OCI-LY7 (cell line): ENCODE measurements at regions not wholly inside any gene's neighbourhood (a gene's known extent, or its start where the extent isn't known, plus 50 kb on each side); places are given as distances from the start of the nearest gene placed in this dataset.

Source experiments
- CTCF ChIP-seq: fragments of 200-600 bp; sonication (generic); conservative IDR thresholded peaks from 2 replicates; pipeline ENCODE4 v1.5.1; 2014; ENCODE audit warnings: mild to moderate bottlenecking, antibody characterized with exemption, low read length, moderate library complexity, mixed read lengths
- EZH2phosphoT487 ChIP-seq: fragments of 200-600 bp; sonication (generic); IDR thresholded peaks from 2 replicates; pipeline ENCODE4 v1.6.1; 2018; ENCODE audit warnings: low read depth, borderline replicate concordance, mild to moderate bottlenecking, mixed run types, antibody characterized with exemption, low read length, moderate library complexity, mixed read lengths

- TF ChIP-seq EZH2phosphoT487 = no peak
- TF ChIP-seq CTCF = no peak
These were observed 612.1 kb upstream of the FZD8 start for GRCh38 chr10:36254199-36254598.
